GM12892 (cell line): ENCODE measurements at regions not wholly inside any gene's neighbourhood (a gene's known extent, or its start where the extent isn't known, plus 50 kb on each side); places are given as distances from the start of the nearest gene placed in this dataset.

Experiments used
- POLR2AphosphoS5 ChIP-seq: IDR thresholded peaks from 2 replicates; pipeline ENCODE4 v1.6.1; 2011; ENCODE audit warnings: low read depth, low read length, control low read depth
- TAF1 ChIP-seq: IDR thresholded peaks from 2 replicates; pipeline ENCODE4 v1.6.1; 2011; ENCODE audit warnings: low read depth, mild to moderate bottlenecking, control low read depth, low read length, borderline replicate concordance

- TF ChIP-seq TAF1 = no peak
- TF ChIP-seq POLR2AphosphoS5 = no peak
Measured at GRCh38 chr2:145268931-145269330, 749.0 kb upstream of the ZEB2 start.
